HG03439 (cell line): ENCODE measurements at regions not wholly inside any gene's neighbourhood (a gene's known extent, or its start where the extent isn't known, plus 50 kb on each side); places are given as distances from the start of the nearest gene placed in this dataset.

Experiments used
- ATAC-seq: cut with Tn5 transposase; IDR thresholded peaks from one replicate; pipeline ENCODE4 v1.9.1; 2021; ENCODE audit warnings: mild to moderate bottlenecking, moderate library complexity; ENCODE audit not compliant: unreplicated experiment

DNA sequence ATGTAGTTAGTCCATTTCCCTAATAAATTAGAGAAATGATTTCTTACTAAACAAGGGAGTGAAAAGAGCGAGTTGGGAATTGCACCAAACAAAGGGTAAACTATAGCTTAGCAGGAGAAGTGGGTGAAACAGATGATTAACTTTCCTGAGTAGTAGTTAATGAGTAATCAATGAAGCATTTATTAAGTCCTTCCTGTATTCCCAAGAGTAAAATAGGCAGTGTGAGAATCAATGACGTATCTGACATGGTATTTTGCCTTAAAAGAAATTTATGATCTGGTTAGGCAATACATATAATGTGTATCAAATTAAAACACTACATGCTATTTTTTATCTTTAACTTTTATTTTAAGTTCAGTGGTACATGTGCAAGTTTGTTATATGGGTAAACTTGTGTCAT is 142.8 kb downstream of the KLF5 start:
- ATAC-seq: no peak

GRCh38 chr13:73198991-73199411 is 140.2 kb downstream of the KLF5 start:
- no peak for ATAC-seq

DNA sequence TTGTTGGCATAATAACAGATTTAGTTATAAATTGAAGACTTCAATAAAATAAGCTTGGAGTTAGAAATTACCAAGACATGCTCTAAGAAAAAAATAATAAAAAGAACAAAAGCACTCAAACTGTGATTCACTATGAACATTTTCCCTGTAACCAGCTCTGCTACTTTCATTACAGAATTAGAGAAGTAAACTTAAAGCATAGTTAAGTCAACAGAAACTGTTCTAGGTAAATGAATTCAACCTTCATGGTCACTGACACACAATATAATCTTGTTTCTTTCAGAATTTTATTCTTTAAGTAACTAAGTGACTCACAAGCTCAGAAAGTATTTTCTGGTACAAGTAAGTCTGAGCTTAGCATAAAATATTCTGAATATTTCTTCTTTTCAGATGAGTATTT is 136.3 kb downstream of the KLF5 start:
- no peak for ATAC-seq

- ATAC-seq: no peak
Measured at GRCh38 chr13:73194310-73194709, 135.5 kb downstream of the KLF5 start.

DNA sequence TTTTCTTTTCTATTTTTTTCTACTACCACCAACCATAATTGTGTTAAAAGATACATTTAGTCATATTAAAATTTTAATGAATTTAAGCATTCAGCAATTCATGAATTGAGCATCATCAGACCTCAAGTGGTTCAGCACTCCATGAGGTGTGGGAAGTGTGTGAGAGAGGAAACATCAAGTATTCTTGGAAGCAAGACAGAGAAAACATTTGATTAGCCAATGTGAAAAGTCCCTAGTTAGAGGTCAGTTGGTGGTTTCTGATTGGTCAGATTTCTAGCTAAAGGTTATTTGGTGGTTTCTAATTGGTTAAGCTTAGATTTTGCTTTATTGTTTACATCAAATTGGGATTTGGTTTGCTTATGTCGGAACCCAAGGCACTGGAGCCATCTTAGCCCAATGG is 134.7 kb downstream of the KLF5 start:
- ATAC-seq: no peak

- no peak for ATAC-seq
Measured at GRCh38 chr13:73190477-73190876, 131.7 kb downstream of the KLF5 start.

GRCh38 chr13:73189776-73190175 is 131.0 kb downstream of the KLF5 start:
- no peak for ATAC-seq

- ATAC-seq: no peak
Measured at GRCh38 chr13:73189362-73189761, 130.6 kb downstream of the KLF5 start.

GRCh38 chr13:73187106-73187505 is 128.3 kb downstream of the KLF5 start:
- no peak for ATAC-seq

DNA sequence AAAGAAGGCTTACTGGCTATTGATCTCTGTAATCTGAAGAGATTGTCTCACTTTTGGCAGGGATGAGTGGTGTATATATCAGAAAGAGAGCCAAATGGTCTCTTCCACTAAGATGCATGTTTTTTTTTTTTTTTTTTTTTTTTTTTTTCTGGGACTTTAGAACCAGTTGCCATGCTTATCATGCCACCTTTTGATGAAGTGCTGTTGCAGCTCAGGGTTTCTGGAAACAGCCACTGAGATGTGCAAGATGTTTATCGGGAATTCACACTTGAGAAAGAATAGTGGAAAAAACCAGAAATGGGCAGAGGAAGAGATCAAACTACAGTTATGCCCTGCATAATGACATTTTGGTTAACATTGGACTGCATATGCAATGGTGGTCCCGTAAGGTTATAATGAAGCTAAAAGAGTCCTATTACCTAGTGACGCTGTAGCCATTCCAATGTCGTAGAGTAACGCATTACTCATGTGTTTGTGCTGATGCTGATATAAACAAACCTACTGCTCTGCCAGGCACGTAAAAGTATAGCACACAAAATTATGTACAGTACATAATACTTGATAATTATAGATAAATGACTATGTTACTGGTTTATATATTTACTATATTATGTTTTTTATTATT is 121.0 kb downstream of the KLF5 start:
- ATAC-seq: no peak

DNA sequence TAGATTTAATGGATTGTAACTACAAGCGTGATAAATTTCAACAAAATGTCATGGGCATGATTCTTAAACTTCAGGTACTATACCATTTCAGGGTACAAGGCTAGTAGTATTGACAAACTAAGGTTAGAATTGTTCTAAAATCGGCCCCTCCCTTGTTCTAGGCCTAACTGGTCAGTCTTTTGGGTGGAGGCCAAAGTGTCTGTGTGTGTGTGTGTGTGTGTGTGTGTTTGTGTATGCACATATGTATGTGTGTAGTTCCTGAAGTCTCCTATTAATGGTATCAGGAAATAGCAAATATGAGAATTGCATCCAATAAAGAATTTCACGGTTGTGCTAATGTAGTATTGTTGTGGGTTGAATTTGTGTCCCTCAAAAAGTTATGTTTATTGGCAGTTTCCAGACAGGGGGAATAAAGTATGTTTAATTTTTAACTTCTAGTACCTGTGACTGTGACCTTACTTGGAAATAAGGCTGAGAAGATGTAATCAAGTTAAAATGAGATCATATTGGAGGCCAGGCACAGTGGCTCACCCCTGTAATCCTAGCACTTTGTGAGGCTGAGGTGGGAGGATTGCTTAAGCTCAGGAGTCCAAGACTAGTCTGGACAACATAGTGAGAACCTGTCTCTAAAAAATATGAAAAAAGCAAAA is 119.2 kb downstream of the KLF5 start:
- ATAC-seq: no peak

- no peak for ATAC-seq
Measured at GRCh38 chr13:73177017-73177416, 118.2 kb downstream of the KLF5 start.

GRCh38 chr13:73174521-73175010 is 115.8 kb downstream of the KLF5 start:
- no peak for ATAC-seq

DNA sequence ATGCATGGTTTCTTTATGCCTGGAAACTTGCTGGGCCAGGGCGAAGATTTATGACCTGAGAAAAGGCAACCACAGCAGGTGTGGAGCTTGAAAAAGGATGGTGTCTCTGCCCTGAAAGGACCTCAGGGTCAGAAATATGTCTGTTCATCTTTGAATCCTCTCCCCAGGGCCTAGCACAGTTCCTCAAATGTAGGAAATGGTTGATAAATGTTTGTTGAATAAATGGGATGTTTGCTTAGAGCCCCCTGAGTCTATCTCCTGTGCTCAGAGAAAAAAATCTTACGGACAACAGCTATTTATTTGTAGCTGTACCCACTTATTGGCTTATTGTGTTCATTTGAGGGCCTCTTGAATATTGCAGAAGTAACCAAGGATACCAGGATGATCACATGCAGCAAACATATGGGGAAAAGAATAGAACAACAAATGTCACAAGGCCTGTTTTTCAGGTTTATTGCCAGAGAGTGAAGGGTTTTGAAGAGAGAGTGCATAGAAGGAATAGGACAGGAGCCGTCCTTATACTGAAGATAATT is 114.5 kb downstream of the KLF5 start:
- ATAC-seq: no peak

- no peak for ATAC-seq
Measured at GRCh38 chr13:73171926-73172325, 113.1 kb downstream of the KLF5 start.

GRCh38 chr13:73171271-73171682 is 112.5 kb downstream of the KLF5 start:
- no peak for ATAC-seq

GRCh38 chr13:73169971-73170370 is 111.2 kb downstream of the KLF5 start:
- ATAC-seq: no peak

- ATAC-seq: no peak
Measured at GRCh38 chr13:73168953-73169401, 110.2 kb downstream of the KLF5 start.

GRCh38 chr13:73168226-73168952 is 109.6 kb downstream of the KLF5 start:
- ATAC-seq: no peak

GRCh38 chr13:73167028-73167820 is 108.4 kb downstream of the KLF5 start:
- ATAC-seq: no peak

- no peak for ATAC-seq
Measured at GRCh38 chr13:73166204-73166603, 107.4 kb downstream of the KLF5 start.
